GM23338 (cell line): ENCODE measurements at regions not wholly inside any gene's neighbourhood (a gene's known extent, or its start where the extent isn't known, plus 50 kb on each side); places are given as distances from the start of the nearest gene placed in this dataset.

Experiments used
- CREB1 ChIP-seq: fragments of 250-450 bp; sonication (Bioruptor Pico); IDR thresholded peaks from 2 replicates; pipeline ENCODE4 v1.5.0; 2020; ENCODE audit warnings: low read depth, mild to moderate bottlenecking, moderate library complexity
- CTCF ChIP-seq, 2 experiments: fragments of 200-600 bp in 1 of 2; sonication (generic) in 1 of 2; conservative IDR thresholded peaks; 2 replicates each; pipeline versions ENCODE4 v1.5.1 to v1.6.1; 2016 to 2017; ENCODE audit warnings: antibody characterized with exemption in 2 of 2, low read depth in 2 of 2, mild to moderate bottlenecking in 2 of 2, moderate library complexity in 1 of 2
- ETS1 ChIP-seq: IDR thresholded peaks from 2 replicates; pipeline ENCODE4 v1.6.1; 2016; ENCODE audit warnings: antibody characterized with exemption
- EZH2 ChIP-seq: fragments of 200-600 bp; sonication (generic); IDR thresholded peaks from one replicate; pipeline ENCODE4 v1.8.0; 2017; ENCODE audit warnings: antibody characterized with exemption, mild to moderate bottlenecking, low read depth; ENCODE audit not compliant: unreplicated experiment
- EZH2phosphoT487 ChIP-seq: fragments of 200-600 bp; sonication (generic); IDR thresholded peaks from one replicate; pipeline ENCODE4 v1.8.1; 2018; ENCODE audit warnings: antibody characterized with exemption; ENCODE audit not compliant: unreplicated experiment
- JUNB ChIP-seq: IDR thresholded peaks from one replicate; pipeline ENCODE4 v1.6.1; 2016; ENCODE audit warnings: antibody characterized with exemption; ENCODE audit not compliant: unreplicated experiment
- NANOG ChIP-seq: IDR thresholded peaks from 2 replicates; pipeline ENCODE4 v1.6.1; 2016; ENCODE audit warnings: antibody characterized with exemption, borderline replicate concordance
- POLR2AphosphoS5 ChIP-seq: IDR thresholded peaks from 2 replicates; pipeline ENCODE4 v1.6.1; 2016; ENCODE audit warnings: antibody characterized with exemption, low read depth
- REST ChIP-seq: IDR thresholded peaks from one replicate; pipeline ENCODE4 v1.6.1; 2018; ENCODE audit warnings: antibody characterized with exemption; ENCODE audit not compliant: unreplicated experiment
- STAT1 ChIP-seq: IDR thresholded peaks from one replicate; pipeline ENCODE4 v1.6.1; 2016; ENCODE audit warnings: antibody characterized with exemption; ENCODE audit not compliant: unreplicated experiment
- ZNF114 ChIP-seq: fragments of 250-450 bp; sonication (Bioruptor Pico); IDR thresholded peaks from 2 replicates; pipeline ENCODE4 v1.5.0; 2020; ENCODE audit warnings: mild to moderate bottlenecking, moderate library complexity
- ZNF331 ChIP-seq: fragments of 250-450 bp; sonication (Bioruptor Pico); IDR thresholded peaks from 2 replicates; pipeline ENCODE4 v1.5.0; 2020; ENCODE audit warnings: low read depth, mild to moderate bottlenecking, moderate library complexity
- ZNF462 ChIP-seq: fragments of 250-450 bp; sonication (Bioruptor Pico); IDR thresholded peaks from 2 replicates; pipeline ENCODE4 v1.5.0; 2020; ENCODE audit warnings: mild to moderate bottlenecking, moderate library complexity

GRCh38 chr13:20303636-20304035 lies 71.5 kb upstream of the GJB6 start:
- TF ChIP-seq EZH2 (no peak), EZH2phosphoT487 (no peak), POLR2AphosphoS5 (no peak), CTCF (conservative IDR thresholded peaks at IDR 0.05; ENCODE audit: low read depth in 2 of 2) (no peak), REST (no peak), STAT1 (no peak), CREB1 (CRISPR knock-in tag) (no peak), ETS1 (no peak), ZNF114 (no peak), JUNB (no peak), ZNF462 (CRISPR knock-in tag) (no peak), NANOG (no peak), ZNF331 (no peak)
